WTC11 (cell line): ENCODE measurements at regions not wholly inside any gene's neighbourhood (a gene's known extent, or its start where the extent isn't known, plus 50 kb on each side); places are given as distances from the start of the nearest gene placed in this dataset.
"Not testable (repeated sequence)": the region's sequence is repeated elsewhere in the genome, so short reads cannot be mapped to it uniquely, and the experiment has no call there.

Experiments
- ATAC-seq: fragments of 200-7000 bp; cut with Tn5 transposase; 2 replicates; pipeline ENCODE4 v1.10.0; 2021; ENCODE audit warnings: mild to moderate bottlenecking, moderate library complexity
- CTCF ChIA-PET: fragments of 300-600 bp; sonication (Branson Sonifier 250); formaldehyde crosslinking; loops from one replicate; lab custom pipeline; 2021; ENCODE audit warnings: antibody characterized with exemption; lab: Charles Lee
- POLR2A ChIA-PET: fragments of 350-600 bp; sonication (Branson Sonifier 250); formaldehyde crosslinking; loops from one replicate; lab custom pipeline; 2021; ENCODE audit warnings: antibody characterized with exemption; lab: Charles Lee
- DNase-seq: peaks from one replicate; pipeline ENCODE4 v3.0.0; 2021; ENCODE audit warnings: low spot score
- H3K27ac Mint-ChIP-seq: 2 replicates; pipeline ENCODE4 v1.8.0; 2021; ENCODE audit warnings: mixed read lengths
- H3K27me3 Mint-ChIP-seq: 2 replicates; pipeline ENCODE4 v1.8.0; 2021; ENCODE audit warnings: low read depth, mild to moderate bottlenecking, moderate library complexity, mixed read lengths
- H3K36me3 Mint-ChIP-seq: 2 replicates; pipeline ENCODE4 v1.8.0; 2021; ENCODE audit warnings: mixed read lengths
- H3K4me1 Mint-ChIP-seq: 2 replicates; pipeline ENCODE4 v1.8.0; 2022; ENCODE audit warnings: mixed read lengths
- H3K4me3 Mint-ChIP-seq: 2 replicates; pipeline ENCODE4 v1.8.0; 2021; ENCODE audit warnings: mild to moderate bottlenecking, moderate library complexity, mixed read lengths
- H3K9me3 Mint-ChIP-seq: 2 replicates; pipeline ENCODE4 v1.8.0; 2021; ENCODE audit warnings: mixed read lengths
- ATF1 ChIP-seq: sonication (generic); formaldehyde crosslinking; IDR thresholded peaks from 2 replicates; pipeline ENCODE4 v1.8.1; 2023; ENCODE audit warnings: mild to moderate bottlenecking, moderate library complexity, missing genetic modification reagents
- ATF6 ChIP-seq: sonication (generic); formaldehyde crosslinking; IDR thresholded peaks from 2 replicates; pipeline ENCODE4 v1.8.1; 2023; ENCODE audit warnings: mild to moderate bottlenecking, missing genetic modification reagents
- E2F4 ChIP-seq: sonication (generic); formaldehyde crosslinking; IDR thresholded peaks from 2 replicates; pipeline ENCODE4 v1.8.1; 2022; ENCODE audit warnings: low read depth, mild to moderate bottlenecking, moderate library complexity, missing genetic modification reagents, borderline replicate concordance
- EMX1 ChIP-seq: fragments of 250-450 bp; sonication (Bioruptor Pico); IDR thresholded peaks from 2 replicates; pipeline ENCODE4 v1.8.0; 2021; ENCODE audit warnings: mild to moderate bottlenecking
- FOXJ3 ChIP-seq: sonication (generic); formaldehyde crosslinking; IDR thresholded peaks from 2 replicates; pipeline ENCODE4 v1.9.0; 2021; ENCODE audit warnings: missing genetic modification reagents, mild to moderate bottlenecking, borderline replicate concordance
- GTF2I ChIP-seq: fragments of 250-450 bp; sonication (Bioruptor Pico); conservative IDR thresholded peaks from 2 replicates; pipeline ENCODE4 v1.4.0; 2021; ENCODE audit warnings: mild to moderate bottlenecking
- JUN ChIP-seq: sonication (generic); formaldehyde crosslinking; IDR thresholded peaks from 2 replicates; pipeline ENCODE4 v1.8.0; 2023; ENCODE audit warnings: mild to moderate bottlenecking, missing genetic modification reagents
- KAT7 ChIP-seq: sonication (generic); formaldehyde crosslinking; IDR thresholded peaks from 2 replicates; pipeline ENCODE4 v1.8.1; 2023; ENCODE audit warnings: missing genetic modification reagents, mild to moderate bottlenecking, borderline replicate concordance
- NFYB ChIP-seq: sonication (generic); formaldehyde crosslinking; conservative IDR thresholded peaks from 2 replicates; pipeline ENCODE4 v1.8.0; 2022; ENCODE audit warnings: low read depth, missing genetic modification reagents
- NR3C1 ChIP-seq: sonication (generic); formaldehyde crosslinking; conservative IDR thresholded peaks from 2 replicates; pipeline ENCODE4 v1.8.1; 2023; ENCODE audit warnings: low read depth, mild to moderate bottlenecking, missing genetic modification reagents
- OVOL2 ChIP-seq: fragments of 250-450 bp; sonication (Bioruptor Pico); IDR thresholded peaks from 2 replicates; pipeline ENCODE4 v1.9.0; 2021; ENCODE audit warnings: mild to moderate bottlenecking, borderline replicate concordance
- PRDM15 ChIP-seq: sonication (generic); formaldehyde crosslinking; IDR thresholded peaks from 2 replicates; pipeline ENCODE4 v1.8.0; 2022; ENCODE audit warnings: missing genetic modification reagents
- ZNF317 ChIP-seq: sonication (generic); formaldehyde crosslinking; IDR thresholded peaks from 2 replicates; pipeline ENCODE4 v1.8.1; 2023; ENCODE audit warnings: low read depth, mild to moderate bottlenecking, moderate library complexity, missing genetic modification reagents, borderline replicate concordance
- ZNF512 ChIP-seq: sonication (generic); formaldehyde crosslinking; IDR thresholded peaks from 2 replicates; pipeline ENCODE4 v1.8.1; 2022; ENCODE audit warnings: missing genetic modification reagents, borderline replicate concordance
- TF ChIP-seq, protein P1 (sequence below): sonication (generic); formaldehyde crosslinking; IDR thresholded peaks from 2 replicates; pipeline ENCODE4 v1.8.0; 2023; ENCODE audit warnings: missing genetic modification reagents
- TF ChIP-seq, protein P2 (sequence below): sonication (generic); formaldehyde crosslinking; conservative IDR thresholded peaks from 2 replicates; pipeline ENCODE4 v1.8.1; 2023; ENCODE audit warnings: mild to moderate bottlenecking, low read depth, missing genetic modification reagents, moderate library complexity
- TF ChIP-seq, protein P3 (sequence below): fragments of 200-600 bp; IDR thresholded peaks from 2 replicates; pipeline ENCODE4 v1.8.0; 2022; ENCODE audit warnings: antibody characterized with exemption

DNA sequence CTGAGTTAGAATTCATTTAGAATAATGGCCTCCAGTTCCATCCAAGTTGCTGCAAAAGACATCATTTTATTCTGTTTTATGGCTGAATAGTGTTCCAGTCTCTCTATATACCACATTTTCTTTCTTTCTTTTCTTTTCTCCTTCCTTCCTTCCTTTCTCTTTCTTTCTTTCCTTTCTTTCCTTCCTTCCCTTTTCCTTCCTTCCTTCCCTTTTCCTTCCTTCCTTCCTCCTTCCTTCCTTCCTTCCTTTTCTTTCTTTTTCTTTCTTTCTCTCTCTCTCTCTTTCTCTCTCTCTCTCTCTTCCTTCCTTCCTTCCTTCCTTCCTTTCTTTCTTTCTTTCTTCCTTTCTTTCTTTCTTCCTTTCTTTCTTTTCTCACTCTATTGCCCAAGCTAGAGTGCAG is 330.2 kb downstream of the TSN start:
- H3K4me3 Mint-ChIP-seq, POLR2A ChIA-PET, DNase-seq, H3K27ac Mint-ChIP-seq, H3K27me3 Mint-ChIP-seq, H3K36me3 Mint-ChIP-seq, ATAC-seq, CTCF ChIA-PET: not testable (repeated sequence)
- 0 out of 2 replicates have a peak, but pooled peaks have one; percentile 66 for TF ChIP-seq ZNF512 (CRISPR knock-in tag)
- peaks cover 18% of the 10 kb centered on the region for H3K4me1 Mint-ChIP-seq
- H3K9me3 Mint-ChIP-seq, result peaks cover 24% of the 10 kb centered on the region

DNA sequence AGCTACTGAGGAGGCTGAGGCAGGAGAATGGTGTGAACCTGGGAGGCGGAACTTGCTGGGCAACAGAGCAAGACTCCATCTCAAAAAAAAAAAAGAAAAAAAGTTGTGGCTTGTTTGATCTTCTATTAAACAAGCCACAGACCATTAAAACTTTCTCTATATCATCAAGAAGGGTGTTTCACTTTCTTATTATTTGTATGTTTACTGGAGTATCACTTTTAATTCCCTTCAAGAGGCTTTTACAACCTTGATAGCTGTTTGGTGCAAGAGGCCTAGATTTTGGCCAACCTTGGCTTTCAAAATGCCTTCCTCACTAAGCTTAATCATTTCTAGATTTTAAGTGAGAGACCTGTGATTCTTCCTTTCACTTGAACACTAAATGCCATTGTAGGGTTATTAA is 339.1 kb downstream of the TSN start:
- no peaks in the 10 kb centered on the region for H3K36me3 Mint-ChIP-seq
- peaks cover 4% of the 10 kb centered on the region; the same call in 1 of the 2 replicates for H3K4me1 Mint-ChIP-seq
- no peak for DNase-seq
- peaks cover 3% of the 10 kb centered on the region for H3K27me3 Mint-ChIP-seq
- ChIA-PET CTCF (no interaction called here), POLR2A (no interaction called here)
- no peak for ATAC-seq
- peaks cover 15% of the 10 kb centered on the region for H3K9me3 Mint-ChIP-seq
- no peak overlapping the region for H3K27ac Mint-ChIP-seq
- H3K4me3 Mint-ChIP-seq, result no peak overlapping the region
- TF ChIP-seq NFYB (no peak), OVOL2 (no peak), KAT7 (CRISPR knock-in tag) (no peak), E2F4 (CRISPR knock-in tag) (no peak), ATF1 (CRISPR knock-in tag) (no peak)
- TF ChIP-seq, protein P1, sequence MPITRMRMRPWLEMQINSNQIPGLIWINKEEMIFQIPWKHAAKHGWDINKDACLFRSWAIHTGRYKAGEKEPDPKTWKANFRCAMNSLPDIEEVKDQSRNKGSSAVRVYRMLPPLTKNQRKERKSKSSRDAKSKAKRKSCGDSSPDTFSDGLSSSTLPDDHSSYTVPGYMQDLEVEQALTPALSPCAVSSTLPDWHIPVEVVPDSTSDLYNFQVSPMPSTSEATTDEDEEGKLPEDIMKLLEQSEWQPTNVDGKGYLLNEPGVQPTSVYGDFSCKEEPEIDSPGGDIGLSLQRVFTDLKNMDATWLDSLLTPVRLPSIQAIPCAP (CRISPR knock-in tag), result no peak
- TF ChIP-seq, all 79 proteins: peak for 0

DNA sequence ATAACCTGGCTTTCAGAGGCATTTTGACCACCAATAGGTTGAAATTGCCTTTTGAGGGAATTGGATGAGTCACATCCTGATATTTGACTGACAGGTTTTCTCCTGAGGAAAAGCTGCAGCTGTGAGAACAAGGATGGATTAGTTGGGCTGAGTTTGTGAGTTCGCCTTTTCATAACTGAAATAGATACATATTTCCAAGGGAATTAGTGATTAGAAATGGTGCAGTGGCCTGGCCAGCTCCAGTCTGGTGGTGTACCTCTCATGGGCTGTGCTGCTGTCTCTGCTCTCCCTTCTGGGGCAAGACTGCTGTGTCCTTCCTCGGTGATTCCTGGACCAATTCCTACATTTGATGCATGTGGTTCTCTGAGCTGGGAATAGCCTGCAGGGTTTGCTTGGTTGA is 341.3 kb downstream of the TSN start:
- CTCF ChIA-PET, result no interaction called here
- no peak for DNase-seq
- TF ChIP-seq, protein P2, sequence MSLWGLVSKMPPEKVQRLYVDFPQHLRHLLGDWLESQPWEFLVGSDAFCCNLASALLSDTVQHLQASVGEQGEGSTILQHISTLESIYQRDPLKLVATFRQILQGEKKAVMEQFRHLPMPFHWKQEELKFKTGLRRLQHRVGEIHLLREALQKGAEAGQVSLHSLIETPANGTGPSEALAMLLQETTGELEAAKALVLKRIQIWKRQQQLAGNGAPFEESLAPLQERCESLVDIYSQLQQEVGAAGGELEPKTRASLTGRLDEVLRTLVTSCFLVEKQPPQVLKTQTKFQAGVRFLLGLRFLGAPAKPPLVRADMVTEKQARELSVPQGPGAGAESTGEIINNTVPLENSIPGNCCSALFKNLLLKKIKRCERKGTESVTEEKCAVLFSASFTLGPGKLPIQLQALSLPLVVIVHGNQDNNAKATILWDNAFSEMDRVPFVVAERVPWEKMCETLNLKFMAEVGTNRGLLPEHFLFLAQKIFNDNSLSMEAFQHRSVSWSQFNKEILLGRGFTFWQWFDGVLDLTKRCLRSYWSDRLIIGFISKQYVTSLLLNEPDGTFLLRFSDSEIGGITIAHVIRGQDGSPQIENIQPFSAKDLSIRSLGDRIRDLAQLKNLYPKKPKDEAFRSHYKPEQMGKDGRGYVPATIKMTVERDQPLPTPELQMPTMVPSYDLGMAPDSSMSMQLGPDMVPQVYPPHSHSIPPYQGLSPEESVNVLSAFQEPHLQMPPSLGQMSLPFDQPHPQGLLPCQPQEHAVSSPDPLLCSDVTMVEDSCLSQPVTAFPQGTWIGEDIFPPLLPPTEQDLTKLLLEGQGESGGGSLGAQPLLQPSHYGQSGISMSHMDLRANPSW, result no peak
- TF ChIP-seq EMX1 (no peak), NR3C1 (CRISPR knock-in tag) (no peak), FOXJ3 (CRISPR knock-in tag) (no peak), PRDM15 (no peak), GTF2I (no peak), ZNF317 (CRISPR knock-in tag) (no peak), KAT7 (CRISPR knock-in tag) (no peak), JUN (CRISPR knock-in tag) (no peak), ATF6 (CRISPR knock-in tag) (no peak)
- TF ChIP-seq, protein P3, sequence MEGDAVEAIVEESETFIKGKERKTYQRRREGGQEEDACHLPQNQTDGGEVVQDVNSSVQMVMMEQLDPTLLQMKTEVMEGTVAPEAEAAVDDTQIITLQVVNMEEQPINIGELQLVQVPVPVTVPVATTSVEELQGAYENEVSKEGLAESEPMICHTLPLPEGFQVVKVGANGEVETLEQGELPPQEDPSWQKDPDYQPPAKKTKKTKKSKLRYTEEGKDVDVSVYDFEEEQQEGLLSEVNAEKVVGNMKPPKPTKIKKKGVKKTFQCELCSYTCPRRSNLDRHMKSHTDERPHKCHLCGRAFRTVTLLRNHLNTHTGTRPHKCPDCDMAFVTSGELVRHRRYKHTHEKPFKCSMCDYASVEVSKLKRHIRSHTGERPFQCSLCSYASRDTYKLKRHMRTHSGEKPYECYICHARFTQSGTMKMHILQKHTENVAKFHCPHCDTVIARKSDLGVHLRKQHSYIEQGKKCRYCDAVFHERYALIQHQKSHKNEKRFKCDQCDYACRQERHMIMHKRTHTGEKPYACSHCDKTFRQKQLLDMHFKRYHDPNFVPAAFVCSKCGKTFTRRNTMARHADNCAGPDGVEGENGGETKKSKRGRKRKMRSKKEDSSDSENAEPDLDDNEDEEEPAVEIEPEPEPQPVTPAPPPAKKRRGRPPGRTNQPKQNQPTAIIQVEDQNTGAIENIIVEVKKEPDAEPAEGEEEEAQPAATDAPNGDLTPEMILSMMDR, result no peak
- TF ChIP-seq, protein P1 (CRISPR knock-in tag), result no peak

More for the DNA sequence above, 341.3 kb downstream of the TSN start:
- Mint-ChIP-seq H3K4me1 (peaks cover 15% of the 10 kb centered on the region), H3K4me3 (no peak overlapping the region), H3K27ac (no peak overlapping the region), H3K36me3 (no peaks in the 10 kb centered on the region), H3K27me3 (peaks cover 3% of the 10 kb centered on the region), H3K9me3 (peaks cover 2% of the 10 kb centered on the region)
- POLR2A ChIA-PET, result no interaction called here
- no peak for ATAC-seq
